ENCODE measurements at regions not wholly inside any gene's neighbourhood (a gene's known extent, or its start where the extent isn't known, plus 50 kb on each side); places are given as distances from the start of the nearest gene placed in this dataset.

DNA sequence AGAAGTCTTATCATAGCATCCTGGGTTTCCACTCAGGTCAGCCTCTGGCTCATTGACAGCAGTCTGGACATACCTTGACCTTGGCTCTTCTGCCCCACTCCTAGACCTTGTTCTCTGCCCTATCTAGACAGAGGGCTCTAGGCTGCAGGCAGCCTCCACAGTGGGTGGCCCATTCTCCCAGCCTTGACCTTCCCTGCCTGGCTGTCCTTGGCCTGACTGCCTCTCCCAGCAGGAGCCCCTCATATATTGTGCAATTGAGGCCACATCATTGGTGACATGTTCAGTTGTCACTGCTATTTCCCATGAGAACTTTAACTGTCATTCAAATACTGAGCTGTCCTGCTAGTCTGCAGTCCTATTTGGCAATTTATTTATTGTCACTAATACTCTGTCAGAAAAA, 503.4 kb downstream of the PLXNA4 start:
- Histone ChIP-seq H3K27ac (no peak overlapping the region), H3F3A (ENCODE audit: low read depth) (no peaks in the 10 kb centered on the region)

DNA sequence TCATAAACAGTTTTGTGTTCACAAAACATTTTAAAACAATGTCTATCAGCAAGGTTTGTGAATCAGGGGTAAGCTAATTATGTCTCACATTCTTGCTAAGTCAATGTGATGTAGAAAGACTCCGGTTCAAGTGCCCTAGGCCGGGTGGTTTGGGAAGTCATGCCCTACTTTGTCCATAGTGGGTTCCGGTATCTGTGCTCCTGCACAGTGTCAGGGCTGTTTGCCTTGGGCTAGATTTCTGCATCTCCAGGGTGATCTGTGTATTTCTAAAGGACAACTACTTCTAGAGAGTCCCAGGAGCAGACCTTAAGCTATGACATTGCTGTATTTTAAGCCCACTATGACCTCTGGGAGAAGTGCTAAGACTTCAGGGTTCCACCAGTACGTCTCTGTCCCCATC, 504.1 kb downstream of the PLXNA4 start:
- Mint-ChIP-seq H3K4me1 (peaks cover 24% of the 10 kb centered on the region), H3K9me3 (no peaks in the 10 kb centered on the region), H3K4me3 (no peak overlapping the region), H3K27me3 (ENCODE audit: insufficient read depth, low read depth) (peaks cover 13% of the 10 kb centered on the region), H3K36me3 (no peaks in the 10 kb centered on the region), H3K27ac (no peak overlapping the region)
- Histone ChIP-seq H3K9ac (no peak overlapping the region), H3K36me3 (no peaks in the 10 kb centered on the region), H3K4me2 (no peak overlapping the region), H3K4me3 (no peak overlapping the region), H3K27me3 (no peaks in the 10 kb centered on the region), H3K9me3 (ENCODE audit: low read depth) (no peaks in the 10 kb centered on the region), H4K20me1 (ENCODE audit: low read depth) (no peaks in the 10 kb centered on the region), H3F3A (ENCODE audit: low read depth) (no peaks in the 10 kb centered on the region), H3K27ac (no peak overlapping the region), H3K4me1 (peaks cover 7% of the 10 kb centered on the region), H2AFZ (replicated peaks) (no peak overlapping the region), H3K79me2 (ENCODE audit: low read depth) (no peaks in the 10 kb centered on the region)
- TF ChIP-seq EZH2phosphoT487 (IDR thresholded peaks at IDR 0.05) (no peak), EZH2 (IDR thresholded peaks at IDR 0.05) (no peak)
- TF ChIP-seq, protein P1, sequence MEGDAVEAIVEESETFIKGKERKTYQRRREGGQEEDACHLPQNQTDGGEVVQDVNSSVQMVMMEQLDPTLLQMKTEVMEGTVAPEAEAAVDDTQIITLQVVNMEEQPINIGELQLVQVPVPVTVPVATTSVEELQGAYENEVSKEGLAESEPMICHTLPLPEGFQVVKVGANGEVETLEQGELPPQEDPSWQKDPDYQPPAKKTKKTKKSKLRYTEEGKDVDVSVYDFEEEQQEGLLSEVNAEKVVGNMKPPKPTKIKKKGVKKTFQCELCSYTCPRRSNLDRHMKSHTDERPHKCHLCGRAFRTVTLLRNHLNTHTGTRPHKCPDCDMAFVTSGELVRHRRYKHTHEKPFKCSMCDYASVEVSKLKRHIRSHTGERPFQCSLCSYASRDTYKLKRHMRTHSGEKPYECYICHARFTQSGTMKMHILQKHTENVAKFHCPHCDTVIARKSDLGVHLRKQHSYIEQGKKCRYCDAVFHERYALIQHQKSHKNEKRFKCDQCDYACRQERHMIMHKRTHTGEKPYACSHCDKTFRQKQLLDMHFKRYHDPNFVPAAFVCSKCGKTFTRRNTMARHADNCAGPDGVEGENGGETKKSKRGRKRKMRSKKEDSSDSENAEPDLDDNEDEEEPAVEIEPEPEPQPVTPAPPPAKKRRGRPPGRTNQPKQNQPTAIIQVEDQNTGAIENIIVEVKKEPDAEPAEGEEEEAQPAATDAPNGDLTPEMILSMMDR (IDR thresholded peaks at IDR 0.05): no peak
- no peak for DNase-seq (ENCODE audit: low spot score)

More for the DNA sequence above, 503.4 kb downstream of the PLXNA4 start:
- Histone ChIP-seq H3K79me2 (ENCODE audit: low read depth) (no peaks in the 10 kb centered on the region), H2AFZ (replicated peaks) (no peak overlapping the region), H3K4me1 (peaks cover 7% of the 10 kb centered on the region), H3K4me3 (no peak overlapping the region), H3K9me3 (ENCODE audit: low read depth) (no peaks in the 10 kb centered on the region), H3K27me3 (no peaks in the 10 kb centered on the region), H3K4me2 (no peak overlapping the region), H3K9ac (no peak overlapping the region), H4K20me1 (ENCODE audit: low read depth) (no peaks in the 10 kb centered on the region), H3K36me3 (no peaks in the 10 kb centered on the region)
- H3K36me3 Mint-ChIP-seq: no peaks in the 10 kb centered on the region
- TF ChIP-seq, protein P1 (IDR thresholded peaks at IDR 0.05): no peak
- TF ChIP-seq EZH2phosphoT487 (IDR thresholded peaks at IDR 0.05): no peak
- TF ChIP-seq EZH2 (IDR thresholded peaks at IDR 0.05): no peak
- H3K27ac Mint-ChIP-seq: peak overlapping the region; percentile 30
- H3K9me3 Mint-ChIP-seq: no peaks in the 10 kb centered on the region
- no peak for DNase-seq (ENCODE audit: low spot score)
- H3K4me1 Mint-ChIP-seq: peaks cover 20% of the 10 kb centered on the region
- H3K27me3 Mint-ChIP-seq (ENCODE audit: insufficient read depth, low read depth): peaks cover 13% of the 10 kb centered on the region
- H3K4me3 Mint-ChIP-seq: no peak overlapping the region

GRCh38 chr7:132069306-132069705, 507.0 kb downstream of the PLXNA4 start:
- Histone ChIP-seq H4K20me1 (ENCODE audit: low read depth) (no peaks in the 10 kb centered on the region), H3K79me2 (ENCODE audit: low read depth) (no peaks in the 10 kb centered on the region), H3F3A (ENCODE audit: low read depth) (no peaks in the 10 kb centered on the region), H3K4me1 (peaks cover 6% of the 10 kb centered on the region), H3K9me3 (ENCODE audit: low read depth) (no peaks in the 10 kb centered on the region), H3K4me2 (no peak overlapping the region), H3K27ac (no peak overlapping the region), H2AFZ (replicated peaks) (no peak overlapping the region), H3K27me3 (no peaks in the 10 kb centered on the region), H3K9ac (no peak overlapping the region), H3K4me3 (no peak overlapping the region), H3K36me3 (no peaks in the 10 kb centered on the region)
- Mint-ChIP-seq H3K9me3 (no peaks in the 10 kb centered on the region), H3K4me3 (no peak overlapping the region), H3K36me3 (no peaks in the 10 kb centered on the region), H3K27me3 (ENCODE audit: insufficient read depth, low read depth) (peaks cover 12% of the 10 kb centered on the region), H3K27ac (no peak overlapping the region), H3K4me1 (peaks cover 32% of the 10 kb centered on the region)
- DNase-seq (ENCODE audit: low spot score): no peak
- TF ChIP-seq, protein P1 (IDR thresholded peaks at IDR 0.05): no peak
- TF ChIP-seq EZH2phosphoT487 (IDR thresholded peaks at IDR 0.05) (no peak), EZH2 (IDR thresholded peaks at IDR 0.05) (no peak)
